ENCODE measurements at regions not wholly inside any gene's neighbourhood (a gene's known extent, or its start where the extent isn't known, plus 50 kb on each side); places are given as distances from the start of the nearest gene placed in this dataset.
A peak's percentile ranks its signal among the peaks of the same experiment; 100 is the strongest.
"Not testable (repeated sequence)": the region's sequence is repeated elsewhere in the genome, so short reads cannot be mapped to it uniquely, and the experiment has no call there.

- DNase-seq (ENCODE audit: low read depth): no peak
Observed at GRCh38 chr11:23869671-23870070, 627.2 kb upstream of the LUZP2 start.

DNA sequence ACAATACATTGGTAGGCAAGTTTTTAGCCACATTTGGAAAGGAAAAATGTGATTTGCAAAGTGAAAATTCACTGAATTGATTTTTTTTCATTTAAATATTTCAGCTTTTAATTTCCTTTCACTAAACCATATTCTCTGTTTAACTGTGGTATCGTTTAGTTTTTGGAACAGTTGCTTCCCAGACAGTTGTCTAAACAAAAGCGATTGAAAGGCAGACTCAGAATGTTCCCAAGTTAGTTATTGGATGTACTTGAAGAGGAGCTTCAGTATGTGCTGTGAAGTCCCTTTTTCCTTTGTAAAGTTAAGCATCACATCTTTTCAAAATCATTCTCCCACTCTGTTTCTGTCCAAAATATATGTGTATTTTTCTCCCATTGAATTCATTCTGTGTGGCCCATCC is 623.4 kb upstream of the LUZP2 start:
- no peak for DNase-seq (ENCODE audit: low read depth)

DNA sequence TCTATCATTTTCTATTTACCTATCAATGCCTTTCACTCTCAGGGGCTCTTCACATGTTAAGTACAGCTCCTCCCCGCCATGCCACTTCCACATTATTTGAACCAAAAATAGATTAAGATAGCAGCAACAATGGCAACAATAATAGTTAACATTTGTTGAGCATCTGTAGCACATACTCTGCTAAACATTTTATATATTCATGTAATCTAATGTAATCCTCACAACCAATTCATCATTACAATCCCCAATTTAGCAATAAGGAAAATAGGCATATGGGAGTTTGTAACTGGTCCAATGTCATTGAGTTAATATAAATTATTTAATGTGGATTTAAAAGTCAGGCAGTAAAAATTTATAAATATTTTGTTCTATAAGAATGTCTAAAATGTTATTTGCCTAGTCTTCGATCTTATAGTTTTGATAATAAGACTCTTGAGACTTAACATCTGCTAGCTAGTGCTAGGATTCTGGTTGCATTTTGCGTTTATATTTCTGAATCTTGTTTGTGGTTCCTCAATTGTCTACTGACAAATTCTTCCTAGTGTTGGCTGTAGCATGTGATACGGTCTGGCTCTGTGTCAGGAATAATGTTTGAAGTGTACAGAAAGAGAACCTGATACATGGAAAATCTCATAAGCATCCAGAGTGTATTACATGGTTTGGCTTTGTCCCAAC is 621.5 kb upstream of the LUZP2 start:
- no peak for DNase-seq (ENCODE audit: low read depth)

GRCh38 chr11:23883426-23884048 is 613.3 kb upstream of the LUZP2 start:
- DNase-seq (ENCODE audit: low read depth): not testable (repeated sequence)

DNA sequence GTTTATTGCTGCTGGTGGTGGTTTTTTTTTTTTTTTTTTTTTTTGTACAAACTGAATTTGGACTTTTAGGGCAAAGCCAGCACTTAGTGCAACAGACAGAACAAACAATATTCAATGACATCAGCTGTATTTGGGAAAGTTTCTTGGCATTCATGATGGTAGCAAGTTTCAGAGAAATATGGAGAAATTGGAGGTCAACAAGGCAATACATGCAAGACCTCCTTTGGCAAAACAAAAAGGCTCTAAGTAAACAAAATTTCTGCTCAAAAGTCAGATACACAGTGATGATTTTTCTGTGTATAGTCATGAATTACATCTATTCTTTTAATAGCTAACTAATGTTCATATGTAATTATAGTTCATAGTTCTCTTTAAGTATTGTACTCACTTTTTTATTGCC is 612.5 kb upstream of the LUZP2 start:
- DNase-seq (ENCODE audit: low read depth): no peak

GRCh38 chr11:23885801-23886200 is 611.1 kb upstream of the LUZP2 start:
- no peak for DNase-seq (ENCODE audit: low read depth)

- not testable (repeated sequence) for DNase-seq (ENCODE audit: low read depth)
Observed at GRCh38 chr11:23887122-23887521, 609.7 kb upstream of the LUZP2 start.

- DNase-seq (ENCODE audit: low read depth): no peak
Observed at GRCh38 chr11:23893126-23893525, 603.7 kb upstream of the LUZP2 start.

DNA sequence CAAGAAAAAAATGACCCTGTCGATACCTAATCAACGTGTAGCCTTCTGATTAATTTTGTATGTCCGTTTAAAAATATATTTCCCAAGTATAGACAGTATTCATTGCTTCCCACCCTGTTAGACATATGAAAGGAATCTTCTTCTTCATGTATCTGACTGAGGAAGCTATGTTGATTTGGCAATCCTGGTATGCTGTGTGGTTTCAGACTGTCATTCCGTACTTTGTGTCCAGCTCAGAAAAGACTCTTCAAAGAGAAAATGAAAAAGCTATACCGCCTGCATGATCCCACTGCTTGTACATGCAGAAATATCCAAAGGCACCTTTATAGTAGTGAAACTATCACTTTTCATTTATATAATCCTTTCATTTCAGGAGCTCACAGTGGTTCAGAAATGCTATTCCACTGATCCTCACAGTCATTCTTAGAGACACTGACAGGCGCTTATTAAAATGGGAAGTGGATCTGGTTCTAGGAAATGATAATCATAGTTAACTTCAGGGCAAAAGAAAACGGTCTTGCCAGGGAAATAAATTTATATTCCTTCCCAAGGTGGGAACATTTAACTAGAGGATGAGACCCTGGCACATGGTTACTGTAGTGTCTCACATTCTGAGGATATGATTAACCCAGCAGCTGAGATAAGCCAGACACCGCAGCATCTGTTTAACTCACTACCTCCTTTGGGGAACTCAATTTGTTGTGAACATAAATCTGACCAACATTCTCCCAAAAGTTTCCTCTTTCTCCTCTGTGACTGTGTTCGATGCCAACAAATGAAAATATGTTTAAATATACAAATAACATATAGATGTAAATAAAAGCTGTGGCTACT is 599.2 kb upstream of the LUZP2 start:
- peak; percentile 97 for DNase-seq (ENCODE audit: low read depth)

- DNase-seq (ENCODE audit: low read depth): peak; percentile 97
Observed at GRCh38 chr11:23903044-23903704, 593.7 kb upstream of the LUZP2 start.

- peak; percentile 23 for DNase-seq (ENCODE audit: low read depth)
Observed at GRCh38 chr11:23919455-23919854, 577.4 kb upstream of the LUZP2 start.

GRCh38 chr11:23923357-23923756 is 573.5 kb upstream of the LUZP2 start:
- DNase-seq (ENCODE audit: low read depth): no peak

GRCh38 chr11:23924226-23924625 is 572.6 kb upstream of the LUZP2 start:
- no peak for DNase-seq (ENCODE audit: low read depth)

GRCh38 chr11:23931443-23931842 is 565.4 kb upstream of the LUZP2 start:
- DNase-seq (ENCODE audit: low read depth): no peak

- peak; percentile 92 for DNase-seq (ENCODE audit: low read depth)
Observed at GRCh38 chr11:23932485-23932898, 564.4 kb upstream of the LUZP2 start.

DNA sequence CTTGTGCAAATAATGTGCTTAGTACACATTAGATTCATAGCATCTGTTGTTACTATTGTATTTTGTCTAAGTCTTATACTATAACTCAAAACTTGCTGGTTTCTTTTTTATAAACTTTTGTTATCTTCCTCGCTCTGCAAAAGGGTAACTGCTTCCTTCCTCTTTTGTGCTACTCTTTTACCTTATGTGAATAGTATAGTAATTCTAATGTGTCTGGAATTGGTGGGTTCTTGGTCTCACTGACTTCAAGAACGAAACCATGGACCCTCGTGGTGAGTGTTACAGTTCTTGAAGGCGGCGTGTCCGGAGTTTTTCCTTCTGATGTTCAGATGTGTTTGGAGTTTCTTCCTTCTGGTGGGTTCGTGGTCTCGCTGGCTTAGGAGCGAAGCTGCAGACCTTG is 563.1 kb upstream of the LUZP2 start:
- DNase-seq (ENCODE audit: low read depth): no peak

DNA sequence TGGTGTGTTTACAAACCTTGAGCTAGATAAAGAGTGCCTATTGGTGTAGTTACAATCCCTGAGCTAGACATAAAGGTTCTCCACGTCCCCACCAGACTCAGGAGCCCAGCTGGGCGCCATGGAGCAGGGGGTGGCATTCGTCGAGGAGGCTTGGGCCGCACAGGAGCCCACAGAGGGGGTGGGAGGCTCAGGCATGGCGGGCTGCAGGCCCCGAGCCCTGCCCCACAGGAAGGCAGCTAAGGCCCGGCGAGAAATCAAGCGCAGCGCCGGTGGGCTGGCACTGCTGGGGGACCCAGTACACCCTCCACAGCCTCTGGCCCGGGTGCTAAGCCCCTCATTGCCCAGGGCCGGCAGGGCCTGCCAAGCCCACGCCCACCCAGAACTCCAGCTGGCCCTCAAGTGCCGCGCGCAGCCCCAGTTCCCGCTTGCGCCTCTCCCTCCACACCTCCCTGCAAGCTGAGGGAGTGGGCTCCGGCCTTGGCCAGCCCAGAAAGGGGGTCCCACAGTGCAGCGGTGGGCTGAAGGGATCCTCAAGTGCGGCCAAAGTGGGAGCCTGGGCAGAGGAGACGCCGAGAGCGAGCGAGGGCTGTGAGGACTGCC is 562.1 kb upstream of the LUZP2 start:
- DNase-seq (ENCODE audit: low read depth): not testable (repeated sequence)

DNA sequence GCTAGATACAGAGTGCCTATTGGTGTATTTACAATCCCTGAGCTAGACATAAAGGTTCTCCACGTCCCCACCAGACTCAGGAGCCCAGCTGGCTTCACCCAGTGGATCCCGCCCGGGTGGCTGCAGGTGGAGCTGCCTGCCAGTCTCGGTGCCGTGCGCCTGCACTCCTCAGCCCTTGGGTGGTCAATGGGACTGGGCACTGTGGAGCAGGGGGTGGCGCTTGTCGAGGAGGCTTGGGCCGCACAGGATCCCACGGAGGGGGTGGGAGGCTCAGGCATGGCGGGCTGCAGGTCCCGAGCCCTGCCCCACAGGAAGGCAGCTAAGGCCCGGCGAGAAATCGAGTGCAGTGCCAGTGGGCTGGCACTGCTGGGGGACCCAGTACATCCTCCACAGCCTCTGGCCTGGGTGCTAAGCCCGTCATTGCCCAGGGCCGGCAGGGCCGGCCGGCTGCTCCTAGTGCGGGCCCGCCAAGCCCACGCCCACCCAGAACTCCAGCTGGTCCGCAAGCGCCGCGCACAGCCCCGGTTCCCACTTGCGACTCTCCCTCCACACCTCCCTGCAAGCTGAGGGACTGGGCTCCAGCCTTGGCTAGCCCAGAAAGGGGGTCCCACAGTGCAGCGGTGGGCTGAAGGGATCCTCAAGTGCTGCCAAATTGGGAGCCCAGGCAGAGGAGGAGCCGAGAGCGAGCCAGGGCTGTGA is 554.6 kb upstream of the LUZP2 start:
- not testable (repeated sequence) for DNase-seq (ENCODE audit: low read depth)

GRCh38 chr11:23944923-23945322 is 551.9 kb upstream of the LUZP2 start:
- no peak for DNase-seq (ENCODE audit: low read depth)

GRCh38 chr11:23947883-23948282 is 549.0 kb upstream of the LUZP2 start:
- no peak for DNase-seq (ENCODE audit: low read depth)

DNA sequence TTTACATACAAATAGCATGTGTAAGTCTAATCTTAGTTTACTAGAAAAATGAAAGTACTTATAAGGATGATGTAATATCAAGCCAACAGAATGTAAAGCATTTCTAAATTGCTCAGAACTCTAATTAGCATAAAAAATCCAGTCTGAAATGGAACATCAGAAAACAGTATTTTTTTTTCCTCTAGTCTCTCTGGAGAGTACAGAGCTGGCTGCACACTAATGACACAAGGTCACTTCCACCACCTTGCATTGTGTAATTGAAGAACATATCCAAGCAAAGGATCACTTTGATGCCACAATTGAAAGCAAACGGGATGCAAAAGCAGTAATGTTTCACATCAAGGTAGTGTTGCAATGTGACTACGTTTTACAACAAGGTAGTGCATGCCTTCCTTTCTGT is 548.0 kb upstream of the LUZP2 start:
- no peak for DNase-seq (ENCODE audit: low read depth)

Data from iris pigment epithelial cell (primary cell).